ENCODE measurements at regions not wholly inside any gene's neighbourhood (a gene's known extent, or its start where the extent isn't known, plus 50 kb on each side); places are given as distances from the start of the nearest gene placed in this dataset.

GRCh38 chr15:87355946-87356345 is 900.6 kb downstream of the NTRK3 start:
- H3K27me3 ChIP-seq (ENCODE audit: control insufficient read depth, insufficient read depth, low read length): no peaks in the 10 kb centered on the region
- H3K4me3 ChIP-seq (ENCODE audit: low read depth, low read length): no peak overlapping the region
- no peak for TF ChIP-seq CTCF (IDR thresholded peaks at IDR 0.05; ENCODE audit: insufficient read depth, low read length, poor library complexity, severe bottlenecking)
- H3K36me3 ChIP-seq (ENCODE audit: control insufficient read depth, insufficient read depth, low read length): no peaks in the 10 kb centered on the region
- DNase-seq (ENCODE audit: low read depth): no peak

- no peak overlapping the region for H3K4me3 ChIP-seq (ENCODE audit: low read depth, low read length)
- H3K36me3 ChIP-seq (ENCODE audit: control insufficient read depth, insufficient read depth, low read length): no peaks in the 10 kb centered on the region
- H3K27me3 ChIP-seq (ENCODE audit: control insufficient read depth, insufficient read depth, low read length): no peaks in the 10 kb centered on the region
- TF ChIP-seq CTCF (IDR thresholded peaks at IDR 0.05; ENCODE audit: insufficient read depth, low read length, poor library complexity, severe bottlenecking): no peak
- no peak for DNase-seq (ENCODE audit: low read depth)
These were observed 901.7 kb downstream of the NTRK3 start for GRCh38 chr15:87354661-87355410.

GRCh38 chr15:87349181-87349580 is 907.4 kb downstream of the NTRK3 start:
- DNase-seq (ENCODE audit: low read depth): no peak
- no peaks in the 10 kb centered on the region for H3K36me3 ChIP-seq (ENCODE audit: control insufficient read depth, insufficient read depth, low read length)
- no peak for TF ChIP-seq CTCF (IDR thresholded peaks at IDR 0.05; ENCODE audit: insufficient read depth, low read length, poor library complexity, severe bottlenecking)
- no peaks in the 10 kb centered on the region for H3K27me3 ChIP-seq (ENCODE audit: control insufficient read depth, insufficient read depth, low read length)
- no peak overlapping the region for H3K4me3 ChIP-seq (ENCODE audit: low read depth, low read length)

- no peak for DNase-seq (ENCODE audit: low read depth)
- Histone ChIP-seq H3K36me3 (ENCODE audit: control insufficient read depth, insufficient read depth, low read length) (no peaks in the 10 kb centered on the region), H3K4me3 (ENCODE audit: low read depth, low read length) (no peak overlapping the region), H3K27me3 (ENCODE audit: control insufficient read depth, insufficient read depth, low read length) (no peaks in the 10 kb centered on the region)
- no peak for TF ChIP-seq CTCF (IDR thresholded peaks at IDR 0.05; ENCODE audit: insufficient read depth, low read length, poor library complexity, severe bottlenecking)
These were observed 907.8 kb downstream of the NTRK3 start for GRCh38 chr15:87348746-87349145.

- Histone ChIP-seq H3K4me3 (ENCODE audit: low read depth, low read length) (no peak overlapping the region), H3K27me3 (ENCODE audit: control insufficient read depth, insufficient read depth, low read length) (no peaks in the 10 kb centered on the region), H3K36me3 (ENCODE audit: control insufficient read depth, insufficient read depth, low read length) (no peaks in the 10 kb centered on the region)
- no peak for DNase-seq (ENCODE audit: low read depth)
- no peak for TF ChIP-seq CTCF (IDR thresholded peaks at IDR 0.05; ENCODE audit: insufficient read depth, low read length, poor library complexity, severe bottlenecking)
These were observed 908.6 kb downstream of the NTRK3 start for GRCh38 chr15:87347806-87348515.

All from kidney epithelial cell (primary cell).